ENCODE measurements at regions not wholly inside any gene's neighbourhood (a gene's known extent, or its start where the extent isn't known, plus 50 kb on each side); places are given as distances from the start of the nearest gene placed in this dataset.

DNA sequence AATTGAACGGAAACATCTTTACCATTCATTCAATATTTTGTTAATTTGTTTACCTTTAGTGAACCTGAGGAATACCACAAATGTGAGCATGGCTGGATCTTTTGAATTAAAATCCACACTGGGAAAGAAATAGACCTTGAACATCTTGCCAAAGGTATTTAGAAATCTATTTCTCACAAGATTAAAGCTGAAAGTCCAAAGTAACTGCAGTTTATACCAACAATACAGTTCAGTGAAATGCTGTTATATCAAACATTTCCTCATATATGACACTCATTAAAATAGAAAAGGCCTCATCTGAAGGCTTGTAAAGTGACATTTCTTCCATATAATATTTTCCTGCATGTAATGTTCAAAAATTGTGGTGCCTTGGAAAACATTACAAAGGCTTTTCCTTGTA is 166.5 kb upstream of the HAND2 start:
- no peak for TF ChIP-seq ZFX (IDR thresholded peaks at IDR 0.05; ENCODE audit: borderline replicate concordance)
- H3K27ac ChIP-seq: no peak overlapping the region

DNA sequence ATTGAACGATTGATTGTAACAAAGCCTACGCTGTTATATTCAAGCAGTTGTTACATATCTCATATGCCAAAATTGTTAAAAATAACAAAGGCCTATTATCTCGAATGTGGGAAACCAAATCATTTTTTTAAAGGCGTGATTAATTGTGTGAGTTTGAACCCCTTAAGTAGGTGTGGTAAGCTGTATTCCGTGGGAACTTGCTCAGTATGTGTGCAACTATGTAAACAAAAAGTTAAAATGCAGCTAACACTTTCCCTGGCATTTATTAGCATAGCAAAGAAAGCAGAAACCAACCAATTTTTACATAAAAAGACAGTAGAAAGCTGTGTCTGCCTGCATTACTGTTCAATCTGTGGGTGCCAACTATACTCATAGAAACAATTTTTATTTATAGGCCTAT is 166.0 kb upstream of the HAND2 start:
- TF ChIP-seq, protein P1, sequence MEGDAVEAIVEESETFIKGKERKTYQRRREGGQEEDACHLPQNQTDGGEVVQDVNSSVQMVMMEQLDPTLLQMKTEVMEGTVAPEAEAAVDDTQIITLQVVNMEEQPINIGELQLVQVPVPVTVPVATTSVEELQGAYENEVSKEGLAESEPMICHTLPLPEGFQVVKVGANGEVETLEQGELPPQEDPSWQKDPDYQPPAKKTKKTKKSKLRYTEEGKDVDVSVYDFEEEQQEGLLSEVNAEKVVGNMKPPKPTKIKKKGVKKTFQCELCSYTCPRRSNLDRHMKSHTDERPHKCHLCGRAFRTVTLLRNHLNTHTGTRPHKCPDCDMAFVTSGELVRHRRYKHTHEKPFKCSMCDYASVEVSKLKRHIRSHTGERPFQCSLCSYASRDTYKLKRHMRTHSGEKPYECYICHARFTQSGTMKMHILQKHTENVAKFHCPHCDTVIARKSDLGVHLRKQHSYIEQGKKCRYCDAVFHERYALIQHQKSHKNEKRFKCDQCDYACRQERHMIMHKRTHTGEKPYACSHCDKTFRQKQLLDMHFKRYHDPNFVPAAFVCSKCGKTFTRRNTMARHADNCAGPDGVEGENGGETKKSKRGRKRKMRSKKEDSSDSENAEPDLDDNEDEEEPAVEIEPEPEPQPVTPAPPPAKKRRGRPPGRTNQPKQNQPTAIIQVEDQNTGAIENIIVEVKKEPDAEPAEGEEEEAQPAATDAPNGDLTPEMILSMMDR (IDR thresholded peaks at IDR 0.05): no peak
- TF ChIP-seq ZFX (IDR thresholded peaks at IDR 0.05; ENCODE audit: borderline replicate concordance): no peak

DNA sequence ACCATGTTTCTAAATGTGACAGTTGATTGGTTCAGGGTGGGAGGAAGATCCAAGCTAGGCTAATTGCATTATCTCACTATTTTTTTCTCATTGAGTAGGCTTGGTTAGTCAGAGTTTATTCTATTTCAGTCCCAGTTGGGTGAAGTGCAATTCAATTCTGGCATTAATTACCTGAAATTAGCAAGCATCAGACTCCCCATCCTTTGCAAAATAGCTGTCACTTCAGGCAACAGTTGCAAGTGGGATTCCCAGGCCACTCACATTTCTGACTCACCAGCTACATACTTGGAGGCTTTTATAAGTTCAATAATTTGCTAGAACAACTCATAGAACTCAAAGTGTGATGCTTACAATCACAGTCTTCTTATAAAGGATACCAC is 155.8 kb upstream of the HAND2 start:
- TF ChIP-seq ZFX (IDR thresholded peaks at IDR 0.05; ENCODE audit: borderline replicate concordance): no peak
- TF ChIP-seq, protein P1 (IDR thresholded peaks at IDR 0.05): no peak
- H3K27ac ChIP-seq: no peak overlapping the region

More for the DNA sequence above, 166.0 kb upstream of the HAND2 start:
- H3K27ac ChIP-seq: no peak overlapping the region

DNA sequence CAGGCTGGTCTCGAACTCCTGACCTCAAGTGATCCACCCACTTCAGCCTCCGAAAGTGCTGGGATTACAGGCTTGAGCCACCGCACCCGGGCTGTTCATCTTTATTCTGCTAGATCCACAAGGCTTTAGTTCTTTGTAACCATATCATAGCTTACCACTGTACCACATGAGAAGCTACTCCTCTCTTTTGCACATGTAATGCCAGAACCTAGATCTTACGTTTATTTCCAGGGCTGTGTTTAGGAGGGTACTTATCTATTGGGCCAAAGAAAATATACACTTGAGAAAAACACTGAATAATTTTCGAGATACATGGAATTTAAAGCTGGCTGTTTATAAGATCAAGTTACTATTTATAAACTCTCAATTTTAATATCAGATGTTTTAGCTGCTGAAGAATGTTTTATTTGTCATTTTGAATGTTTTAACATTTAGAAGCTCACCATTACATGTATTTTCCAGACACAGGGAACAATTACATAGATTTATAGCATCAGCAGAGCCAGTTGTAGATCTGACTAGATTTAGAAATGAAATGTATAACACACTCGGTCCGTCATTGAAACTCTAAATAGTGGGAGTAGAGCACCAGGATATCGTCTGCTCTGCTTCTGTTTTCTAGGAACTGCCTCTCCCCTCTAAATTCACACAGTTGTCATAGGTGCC is 155.3 kb upstream of the HAND2 start:
- TF ChIP-seq ZFX (IDR thresholded peaks at IDR 0.05; ENCODE audit: borderline replicate concordance): no peak
- TF ChIP-seq, protein P1 (IDR thresholded peaks at IDR 0.05): no peak
- no peak overlapping the region for H3K27ac ChIP-seq

DNA sequence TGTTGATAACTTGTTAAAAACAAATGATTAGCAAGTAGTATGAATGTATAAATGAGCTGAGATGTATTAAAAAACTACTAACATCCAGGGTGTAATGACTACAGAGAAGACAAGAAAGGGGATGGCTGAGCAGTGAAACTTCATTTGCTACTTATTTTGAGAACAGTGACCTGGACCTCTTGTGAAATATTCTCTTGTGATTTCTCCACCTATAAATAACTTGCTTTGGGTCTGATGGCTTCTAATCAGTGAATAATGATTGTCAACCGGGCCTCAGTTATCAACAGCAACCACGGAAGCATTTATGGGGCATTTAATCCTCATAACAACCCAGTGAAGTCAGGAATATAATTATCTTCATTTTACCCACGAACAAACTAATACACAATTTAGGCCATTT is 154.2 kb upstream of the HAND2 start:
- TF ChIP-seq ZFX (IDR thresholded peaks at IDR 0.05; ENCODE audit: borderline replicate concordance): no peak
- TF ChIP-seq, protein P1 (IDR thresholded peaks at IDR 0.05): no peak
- H3K27ac ChIP-seq: no peak overlapping the region

DNA sequence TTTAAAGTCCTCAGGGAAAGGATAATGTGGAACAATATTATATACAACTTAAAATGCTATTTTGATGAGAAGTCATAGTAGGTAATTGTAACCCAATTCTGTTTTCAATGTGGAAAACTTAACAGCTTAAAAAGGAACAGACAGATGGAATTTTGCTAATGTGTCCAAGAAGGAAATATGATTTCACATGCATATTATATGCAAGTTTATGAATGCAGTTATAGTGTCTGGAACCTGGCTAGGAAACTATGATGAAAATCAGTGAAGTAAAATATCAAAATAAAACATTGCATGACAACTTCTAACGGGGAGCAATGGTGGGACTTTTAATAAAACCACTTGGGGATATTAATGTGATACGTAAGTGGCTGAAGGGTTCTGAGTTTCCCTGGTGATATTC is 152.6 kb upstream of the HAND2 start:
- TF ChIP-seq, protein P1 (IDR thresholded peaks at IDR 0.05): no peak
- TF ChIP-seq ZFX (IDR thresholded peaks at IDR 0.05; ENCODE audit: borderline replicate concordance): no peak
- H3K27ac ChIP-seq: no peak overlapping the region

DNA sequence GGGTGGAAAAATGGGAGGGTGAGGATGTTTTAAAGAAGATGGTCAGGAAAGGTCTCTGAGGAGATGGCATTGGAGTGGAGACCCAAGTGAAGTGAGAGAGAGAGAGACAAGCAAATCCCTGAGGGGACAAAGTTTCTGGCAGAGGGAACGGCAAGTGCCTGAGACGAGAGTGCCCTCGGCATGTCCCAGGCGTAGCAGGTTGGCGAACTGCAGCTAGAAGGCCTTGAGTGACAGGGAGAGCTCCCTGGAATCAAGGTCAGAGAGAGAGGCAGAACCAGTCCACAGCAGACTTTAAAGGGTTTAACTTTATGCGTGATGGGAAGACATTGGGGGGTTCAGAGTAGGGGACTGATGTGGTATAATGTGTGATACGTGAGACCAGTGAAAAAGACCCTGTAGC is 150.2 kb upstream of the HAND2 start:
- H3K27ac ChIP-seq: no peak overlapping the region
- TF ChIP-seq, protein P1 (IDR thresholded peaks at IDR 0.05): no peak
- TF ChIP-seq ZFX (IDR thresholded peaks at IDR 0.05; ENCODE audit: borderline replicate concordance): no peak

DNA sequence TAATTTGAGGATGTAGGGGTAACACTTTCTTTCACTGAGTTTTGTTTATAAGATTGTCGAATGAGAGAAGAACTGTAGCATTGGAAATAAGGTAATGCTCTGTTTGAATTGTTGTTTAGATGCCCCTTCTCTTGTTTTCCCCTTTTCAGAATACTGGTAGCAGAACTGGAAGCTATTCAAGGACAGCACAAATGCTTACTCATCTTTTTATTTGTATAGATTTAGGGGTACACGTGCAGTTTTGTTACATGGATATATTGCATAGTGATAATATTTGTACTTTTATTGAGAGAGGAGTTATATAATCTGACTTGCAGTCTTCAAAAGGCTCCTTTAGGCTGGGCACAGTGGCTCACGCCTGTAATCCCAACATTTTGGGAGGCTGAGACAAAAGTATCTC is 145.4 kb upstream of the HAND2 start:
- no peak overlapping the region for H3K27ac ChIP-seq
- TF ChIP-seq, protein P1 (IDR thresholded peaks at IDR 0.05): no peak
- TF ChIP-seq ZFX (IDR thresholded peaks at IDR 0.05; ENCODE audit: borderline replicate concordance): no peak

Measured in 22Rv1 (cell line).